Panc1 (cell line): ENCODE measurements at regions not wholly inside any gene's neighbourhood (a gene's known extent, or its start where the extent isn't known, plus 50 kb on each side); places are given as distances from the start of the nearest gene placed in this dataset.

Experiments used
- CTCF ChIP-seq: fragments of 450-650 bp; IDR thresholded peaks from 2 replicates; pipeline ENCODE4 v1.5.1; 2017; ENCODE audit warnings: mild to moderate bottlenecking
- REST ChIP-seq, 2 experiments: IDR thresholded peaks; 2 replicates each; pipeline ENCODE4 v1.6.1; 2011 to 2012; ENCODE audit warnings: low read depth in 2 of 2, control low read depth in 1 of 2, low read length in 1 of 2, mild to moderate bottlenecking in 1 of 2, moderate library complexity in 1 of 2; ENCODE audit not compliant: insufficient read depth in 1 of 2
- TCF7L2 ChIP-seq: IDR thresholded peaks from 2 replicates; pipeline ENCODE4 v1.6.1; 2011; ENCODE audit warnings: mild to moderate bottlenecking, low read depth, low read length, inconsistent platforms

GRCh38 chr1:185495898-185496297, 178.9 kb upstream of the IVNS1ABP start:
- TF ChIP-seq CTCF (no peak), REST (IDR thresholded peaks at IDR 0.05; ENCODE audit: insufficient read depth in 1 of 2, low read depth in 2 of 2, low read length in 1 of 2) (no peak), TCF7L2 (no peak)
